K562 (cell line): ENCODE measurements at regions not wholly inside any gene's neighbourhood (a gene's known extent, or its start where the extent isn't known, plus 50 kb on each side); places are given as distances from the start of the nearest gene placed in this dataset.
"Not testable (repeated sequence)": the region's sequence is repeated elsewhere in the genome, so short reads cannot be mapped to it uniquely, and the experiment has no call there.

Source experiments
- ATAC-seq: fragments of 200-7000 bp; cut with Tn5 transposase; 3 replicates; pipeline ENCODE4 v1.9.1; 2020; ENCODE audit warnings: moderate library complexity
- BruUV-seq: library from RNA; stranded (reverse); fragments of 400-500 nt; replicated peaks from 2 replicates; lab custom pipeline; 2021; lab: Mats Ljungman, UMichigan
- CTCF ChIA-PET: fragments of 300-600 bp; formaldehyde crosslinking; extraction: SDS; loops from one replicate; lab custom pipeline; 2021; ENCODE audit warnings: low intra/inter-chr PET ratio; lab: Yijun Ruan, JAX
- POLR2A ChIA-PET: fragments of 300-600, 350-650 bp; sonication (Branson Sonifier 250); formaldehyde crosslinking; extraction: SDS; loops from one replicate; lab custom pipeline; 2021; ENCODE audit warnings: antibody characterized with exemption, inconsistent platforms; lab: Yijun Ruan, JAX
- DNase-seq, 4 experiments: peaks; one replicate each; pipeline versions ENCODE4 v3.0.0 to v3.0.0-alpha.2; 2011 to 2018; ENCODE audit warnings: low spot score in 3 of 4, mixed read lengths in 3 of 4; ENCODE audit errors: extremely low read depth in 1 of 4
- FAIRE-seq: peaks from 2 replicates; lab custom pipeline; 2011; peaks lifted over from hg19 to GRCh38; lab: Jason Lieb, UNC
- H2AFZ ChIP-seq: 2 replicates; pipeline ENCODE4 v1.6.0; 2011; ENCODE audit warnings: low read depth, low read length, control low read depth, inconsistent platforms
- H3K27ac ChIP-seq: fragments of 200-600 bp; 3 replicates; pipeline ENCODE4 v1.8.0; 2011; ENCODE audit warnings: low read depth, mild to moderate bottlenecking, control low read depth, inconsistent platforms, low read length, moderate library complexity, mixed read lengths; ENCODE audit errors: extremely low read depth
- H3K27me3 ChIP-seq, 2 experiments: fragments of 300-600 bp in 1 of 2; 2 replicates in 1 of 2; 3 replicates in 1 of 2; pipeline versions ENCODE4 v1.6.0 to v1.8.0; 2011; ENCODE audit warnings: inconsistent platforms in 2 of 2, low read length in 2 of 2, mild to moderate bottlenecking in 1 of 2, mixed read lengths in 1 of 2, moderate library complexity in 1 of 2; ENCODE audit not compliant: control insufficient read depth in 2 of 2, insufficient read depth in 2 of 2
- H3K36me3 ChIP-seq: fragments of 300-600 bp; 3 replicates; pipeline ENCODE4 v1.8.0; 2011; ENCODE audit warnings: mild to moderate bottlenecking, low read length, inconsistent platforms; ENCODE audit not compliant: control insufficient read depth, insufficient read depth
- H3K4me1 ChIP-seq, 2 experiments: fragments of 200-600 bp in 1 of 2; replicated peaks in 1 of 2; 2 replicates in 1 of 2; 3 replicates in 1 of 2; pipeline versions ENCODE4 v1.5.1 to v1.8.0; 2011; ENCODE audit warnings: inconsistent platforms in 2 of 2, low read length in 2 of 2, mild to moderate bottlenecking in 1 of 2, mixed read lengths in 1 of 2, moderate library complexity in 1 of 2; ENCODE audit not compliant: control insufficient read depth in 2 of 2, insufficient read depth in 2 of 2
- H3K4me2 ChIP-seq: 2 replicates; pipeline ENCODE4 v1.6.1; 2011; ENCODE audit warnings: low read length, control low read depth, inconsistent platforms, mixed read lengths; ENCODE audit not compliant: insufficient read depth
- H3K4me3 ChIP-seq: fragments of 200-600 bp; sonication (generic), shearing (Covaris generic); 2 replicates; pipeline ENCODE4 v1.5.1; 2016; ENCODE audit warnings: control low read depth, inconsistent platforms
- H3K79me2 ChIP-seq: fragments of 200-600 bp; 3 replicates; pipeline ENCODE4 v1.8.0; 2011; ENCODE audit warnings: low read length, inconsistent platforms; ENCODE audit not compliant: control insufficient read depth, insufficient read depth
- H3K9ac ChIP-seq, 2 experiments: 2 replicates each; pipeline versions ENCODE4 v1.6.0 to v1.6.1; 2011; ENCODE audit warnings: low read depth in 2 of 2, low read length in 2 of 2, control low read depth in 1 of 2, inconsistent platforms in 1 of 2, mild to moderate bottlenecking in 1 of 2, mixed read lengths in 1 of 2; ENCODE audit not compliant: insufficient read depth in 1 of 2
- H3K9me1 ChIP-seq: one replicate; pipeline ENCODE4 v1.6.0; 2011; ENCODE audit warnings: inconsistent platforms, mild to moderate bottlenecking, low read length, moderate library complexity; ENCODE audit not compliant: control insufficient read depth, insufficient read depth
- H3K9me3 ChIP-seq: replicated peaks from 2 replicates; pipeline ENCODE4 v1.5.1; 2011; ENCODE audit warnings: low read depth, low read length, inconsistent platforms; ENCODE audit not compliant: control insufficient read depth, insufficient read depth
- H4K20me1 ChIP-seq: replicated peaks from 2 replicates; pipeline ENCODE4 v1.6.1; 2011; ENCODE audit warnings: low read length, inconsistent platforms, mixed read lengths; ENCODE audit not compliant: control insufficient read depth, insufficient read depth
- CBX3 ChIP-seq, 2 experiments: IDR thresholded peaks; 1 replicate in 1 of 2; 2 replicates in 1 of 2; pipeline ENCODE4 v1.6.1; 2012; ENCODE audit warnings: inconsistent platforms in 2 of 2, low read length in 2 of 2, borderline replicate concordance in 1 of 2, control low read depth in 1 of 2
- FOXP1 ChIP-seq: sonication (generic); formaldehyde crosslinking; IDR thresholded peaks from 2 replicates; pipeline ENCODE4 v1.8.0; 2022; ENCODE audit warnings: mild to moderate bottlenecking, missing genetic modification reagents
- HOXB6 ChIP-seq: fragments of 250-450 bp; sonication (Bioruptor Pico); IDR thresholded peaks from 2 replicates; pipeline ENCODE4 v1.5.1; 2022; ENCODE audit warnings: mild to moderate bottlenecking, borderline replicate concordance
- MECOM ChIP-seq: fragments of 250-450 bp; sonication (Bioruptor Pico); IDR thresholded peaks from 2 replicates; pipeline ENCODE4 v1.8.0; 2022; ENCODE audit warnings: inconsistent platforms
- NFYB ChIP-seq: IDR thresholded peaks from 2 replicates; pipeline ENCODE4 v1.6.1; 2011; ENCODE audit warnings: mild to moderate bottlenecking, moderate library complexity; ENCODE audit not compliant: insufficient read length; ENCODE audit errors: extremely low read depth
- NONO ChIP-seq, 2 experiments: fragments of 200-400 bp in 1 of 2; fragments of 450-650 bp in 1 of 2; formaldehyde crosslinking in 1 of 2; IDR thresholded peaks; 2 replicates each; pipeline ENCODE4 v1.6.1; 2017; ENCODE audit warnings: low read depth in 2 of 2, mild to moderate bottlenecking in 2 of 2, moderate library complexity in 2 of 2, low read length in 1 of 2
- NRF1 ChIP-seq, 2 experiments: fragments of 450-650 bp; IDR thresholded peaks in 1 of 2; conservative IDR thresholded peaks in 1 of 2; 2 replicates each; pipeline ENCODE4 v1.6.1; 2014; ENCODE audit warnings: mild to moderate bottlenecking in 2 of 2
- ZNF175 ChIP-seq: fragments of 200-800 bp; sonication (Bioruptor generic); IDR thresholded peaks from 2 replicates; pipeline ENCODE4 v1.6.1; 2016; ENCODE audit warnings: low read depth, mild to moderate bottlenecking, missing genetic modification characterization, missing compliant biosample characterization
- ZNF224 ChIP-seq: sonication (generic); formaldehyde crosslinking; IDR thresholded peaks from 2 replicates; pipeline ENCODE4 v1.8.0; 2022; ENCODE audit warnings: mild to moderate bottlenecking, missing genetic modification reagents
- WGBS: fragments of 100-300 bp; shearing (Covaris generic); methylation state at CpG from one replicate; pipeline ENCODE4 v1.1.6; 2016; ENCODE audit warnings: low coverage, mixed read lengths; ENCODE audit not compliant: insufficient coverage; ENCODE audit errors: missing lambda C conversion rate; 5-methylcytosine and 5-hydroxymethylcytosine counted together
- in situ Hi-C: fragments of 300-500 bp; cut with MboI; formaldehyde crosslinking; loops from 4 replicates; pipeline ENCODE4 v1.15.0; 2018; ENCODE audit warnings: inconsistent platforms, mixed read lengths
- intact Hi-C: fragments of 100-400 bp; cut with micrococcal nuclease; formaldehyde crosslinking; loops from 2 replicates; pipeline ENCODE4 v1.14.2; 2022
- TF ChIP-seq, protein P1 (sequence below): sonication (generic); formaldehyde crosslinking; IDR thresholded peaks from 2 replicates; pipeline ENCODE4 v1.8.0; 2022; ENCODE audit warnings: mild to moderate bottlenecking, missing genetic modification reagents, borderline replicate concordance
- TF ChIP-seq, protein P2 (sequence below), 2 experiments: fragments of 150-350 bp in 1 of 2; IDR thresholded peaks; 2 replicates each; pipeline ENCODE4 v1.6.1; 2012 to 2016; ENCODE audit warnings: low read depth in 2 of 2, low read length in 2 of 2, mild to moderate bottlenecking in 1 of 2, moderate library complexity in 1 of 2

DNA sequence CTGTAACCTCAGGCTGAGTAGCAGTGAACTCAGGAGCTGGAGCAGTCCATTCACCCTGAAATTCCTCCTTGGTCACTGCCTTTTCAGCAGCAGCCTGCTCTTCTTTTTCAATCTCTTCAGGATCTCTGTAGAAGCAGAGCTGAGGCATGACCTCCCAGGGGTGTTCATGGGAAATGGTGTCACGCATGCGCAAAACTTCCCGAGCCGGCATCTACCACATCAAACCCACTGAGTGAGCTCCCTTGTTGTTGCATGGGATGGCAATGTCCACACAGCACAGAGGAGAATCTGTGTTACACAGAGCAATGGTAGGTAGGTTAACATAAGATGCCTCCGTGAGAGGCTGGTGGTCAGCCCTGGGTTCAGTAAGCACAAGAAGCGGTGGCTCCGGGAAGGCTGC, 355.8 kb upstream of the PSMD7 start:
- not testable (repeated sequence) for H3K9ac ChIP-seq, FAIRE-seq, H3K9me3 ChIP-seq

DNA sequence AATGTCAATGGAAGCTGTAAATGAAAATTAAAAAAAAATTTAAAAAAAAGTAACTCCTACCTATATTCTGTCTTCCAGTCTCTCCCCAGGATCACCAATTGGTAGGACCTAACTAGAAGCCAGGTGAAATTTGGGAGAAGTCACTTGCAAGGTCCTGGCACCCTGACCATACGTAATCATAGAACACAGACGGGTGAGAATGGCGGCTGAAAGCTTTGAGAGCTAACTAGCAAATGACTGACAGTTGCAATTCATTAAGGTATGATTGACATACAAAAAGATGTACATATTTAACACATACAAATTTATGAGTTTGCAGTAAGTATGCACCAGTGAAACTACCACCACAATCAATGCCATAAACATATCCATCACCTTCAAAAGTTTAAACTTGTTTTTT, 372.7 kb upstream of the PSMD7 start:
- H3K79me2 ChIP-seq: no peaks in the 10 kb centered on the region
- no peak overlapping the region for H3K4me2 ChIP-seq
- WGBS: 0% methylated on average over 3 of the region's 3 CpGs
- H3K27me3 ChIP-seq: no peaks in the 10 kb centered on the region; a peak in 1 of 5 replicates
- H3K9me3 ChIP-seq: no peaks in the 10 kb centered on the region
- no peak overlapping the region for H2AFZ ChIP-seq
- in situ Hi-C loops: no loop called here
- BruUV-seq: no TSS peak
- no peaks in the 10 kb centered on the region for H3K36me3 ChIP-seq
- no peak overlapping the region for H3K4me3 ChIP-seq
- FAIRE-seq (no peak), DNase-seq (no peak), ATAC-seq (no peak)
- ChIA-PET POLR2A (interaction anchor here (0.6 kb wide), 1 partner anchor 32 kb away, joined by 3 read pairs; no protein-coding TSS in a partner anchor), CTCF (no interaction called here)
- H4K20me1 ChIP-seq: no peaks in the 10 kb centered on the region
- no peak overlapping the region for H3K9ac ChIP-seq
- no peaks in the 10 kb centered on the region for H3K4me1 ChIP-seq
- intact Hi-C loops: no loop called here
- H3K27ac ChIP-seq: no peak overlapping the region
- H3K9me1 ChIP-seq: no peaks in the 10 kb centered on the region
- TF ChIP-seq, protein P1, sequence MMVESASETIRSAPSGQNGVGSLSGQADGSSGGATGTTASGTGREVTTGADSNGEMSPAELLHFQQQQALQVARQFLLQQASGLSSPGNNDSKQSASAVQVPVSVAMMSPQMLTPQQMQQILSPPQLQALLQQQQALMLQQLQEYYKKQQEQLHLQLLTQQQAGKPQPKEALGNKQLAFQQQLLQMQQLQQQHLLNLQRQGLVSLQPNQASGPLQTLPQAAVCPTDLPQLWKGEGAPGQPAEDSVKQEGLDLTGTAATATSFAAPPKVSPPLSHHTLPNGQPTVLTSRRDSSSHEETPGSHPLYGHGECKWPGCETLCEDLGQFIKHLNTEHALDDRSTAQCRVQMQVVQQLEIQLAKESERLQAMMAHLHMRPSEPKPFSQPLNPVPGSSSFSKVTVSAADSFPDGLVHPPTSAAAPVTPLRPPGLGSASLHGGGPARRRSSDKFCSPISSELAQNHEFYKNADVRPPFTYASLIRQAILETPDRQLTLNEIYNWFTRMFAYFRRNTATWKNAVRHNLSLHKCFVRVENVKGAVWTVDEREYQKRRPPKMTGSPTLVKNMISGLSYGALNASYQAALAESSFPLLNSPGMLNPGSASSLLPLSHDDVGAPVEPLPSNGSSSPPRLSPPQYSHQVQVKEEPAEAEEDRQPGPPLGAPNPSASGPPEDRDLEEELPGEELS (CRISPR knock-in tag): no peak
- TF ChIP-seq FOXP1 (CRISPR knock-in tag) (no peak), ZNF175 (CRISPR knock-in tag) (no peak), NFYB (no peak), MECOM (CRISPR knock-in tag) (no peak), HOXB6 (CRISPR knock-in tag) (no peak), ZNF224 (CRISPR knock-in tag) (no peak), CBX3 (IDR thresholded peaks at IDR 0.05; ENCODE audit: borderline replicate concordance in 1 of 2, low read length in 2 of 2) (no peak), NONO (IDR thresholded peaks at IDR 0.05; ENCODE audit: low read depth in 2 of 2, low read length in 1 of 2) (no peak)
- TF ChIP-seq, protein P2, sequence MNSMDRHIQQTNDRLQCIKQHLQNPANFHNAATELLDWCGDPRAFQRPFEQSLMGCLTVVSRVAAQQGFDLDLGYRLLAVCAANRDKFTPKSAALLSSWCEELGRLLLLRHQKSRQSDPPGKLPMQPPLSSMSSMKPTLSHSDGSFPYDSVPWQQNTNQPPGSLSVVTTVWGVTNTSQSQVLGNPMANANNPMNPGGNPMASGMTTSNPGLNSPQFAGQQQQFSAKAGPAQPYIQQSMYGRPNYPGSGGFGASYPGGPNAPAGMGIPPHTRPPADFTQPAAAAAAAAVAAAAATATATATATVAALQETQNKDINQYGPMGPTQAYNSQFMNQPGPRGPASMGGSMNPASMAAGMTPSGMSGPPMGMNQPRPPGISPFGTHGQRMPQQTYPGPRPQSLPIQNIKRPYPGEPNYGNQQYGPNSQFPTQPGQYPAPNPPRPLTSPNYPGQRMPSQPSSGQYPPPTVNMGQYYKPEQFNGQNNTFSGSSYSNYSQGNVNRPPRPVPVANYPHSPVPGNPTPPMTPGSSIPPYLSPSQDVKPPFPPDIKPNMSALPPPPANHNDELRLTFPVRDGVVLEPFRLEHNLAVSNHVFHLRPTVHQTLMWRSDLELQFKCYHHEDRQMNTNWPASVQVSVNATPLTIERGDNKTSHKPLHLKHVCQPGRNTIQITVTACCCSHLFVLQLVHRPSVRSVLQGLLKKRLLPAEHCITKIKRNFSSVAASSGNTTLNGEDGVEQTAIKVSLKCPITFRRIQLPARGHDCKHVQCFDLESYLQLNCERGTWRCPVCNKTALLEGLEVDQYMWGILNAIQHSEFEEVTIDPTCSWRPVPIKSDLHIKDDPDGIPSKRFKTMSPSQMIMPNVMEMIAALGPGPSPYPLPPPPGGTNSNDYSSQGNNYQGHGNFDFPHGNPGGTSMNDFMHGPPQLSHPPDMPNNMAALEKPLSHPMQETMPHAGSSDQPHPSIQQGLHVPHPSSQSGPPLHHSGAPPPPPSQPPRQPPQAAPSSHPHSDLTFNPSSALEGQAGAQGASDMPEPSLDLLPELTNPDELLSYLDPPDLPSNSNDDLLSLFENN (IDR thresholded peaks at IDR 0.05; ENCODE audit: low read depth in 2 of 2, low read length in 2 of 2): no peak

More for the DNA sequence above, 355.8 kb upstream of the PSMD7 start:
- CTCF ChIA-PET, H3K27me3 ChIP-seq, H3K36me3 ChIP-seq, H3K27ac ChIP-seq, POLR2A ChIA-PET, DNase-seq, H2AFZ ChIP-seq, H3K4me3 ChIP-seq, H3K9me1 ChIP-seq, H3K79me2 ChIP-seq, intact Hi-C loops, H3K4me2 ChIP-seq, H3K4me1 ChIP-seq, ATAC-seq, in situ Hi-C loops, H4K20me1 ChIP-seq, BruUV-seq: not testable (repeated sequence)
- peak; percentile 55 to 69 for TF ChIP-seq NRF1 (conservative IDR thresholded peaks at IDR 0.05 in 1 of 2, IDR thresholded peaks at IDR 0.05 in 1 of 2)
- WGBS: 3% methylated on average over 5 of the region's 7 CpGs
